ENCODE measurements at regions not wholly inside any gene's neighbourhood (a gene's known extent, or its start where the extent isn't known, plus 50 kb on each side); places are given as distances from the start of the nearest gene placed in this dataset.

DNA sequence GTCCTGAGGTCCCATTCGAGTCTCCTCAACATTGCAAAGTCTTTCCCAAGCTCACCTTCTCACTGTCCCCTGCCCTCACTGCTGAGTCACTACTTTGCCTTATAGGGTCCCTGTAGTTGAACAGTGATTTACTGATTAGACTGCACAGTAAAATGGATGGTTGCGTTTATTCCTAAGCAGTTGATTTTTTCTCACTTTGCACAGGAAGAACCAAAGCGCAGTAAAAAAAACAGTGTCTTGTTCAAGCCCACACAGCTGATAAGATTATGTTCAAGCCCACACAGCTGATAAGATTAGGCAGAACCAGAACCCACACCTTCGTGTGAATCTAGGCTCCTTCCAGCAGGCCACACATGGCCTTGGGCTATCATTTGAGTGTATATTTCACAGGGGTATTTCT is 215.3 kb upstream of the COPS8 start:
- TF ChIP-seq REST (IDR thresholded peaks at IDR 0.05; ENCODE audit: borderline replicate concordance), result no peak
- TF ChIP-seq CTCF (IDR thresholded peaks at IDR 0.05; ENCODE audit: poor library complexity, severe bottlenecking), result no peak
- TF ChIP-seq EP300 (conservative IDR thresholded peaks at IDR 0.05; ENCODE audit: poor library complexity, severe bottlenecking), result no peak
- TF ChIP-seq EZH2 (IDR thresholded peaks at IDR 0.05; ENCODE audit: borderline replicate concordance, insufficient read depth, low read length, poor library complexity, severe bottlenecking), result no peak
- TF ChIP-seq POLR2AphosphoS5 (IDR thresholded peaks at IDR 0.05), result no peak

Measured in neural cell (in vitro differentiated cells).